H9 (cell line): ENCODE measurements at regions not wholly inside any gene's neighbourhood (a gene's known extent, or its start where the extent isn't known, plus 50 kb on each side); places are given as distances from the start of the nearest gene placed in this dataset.

Experiments
- DNase-seq: peaks from one replicate; pipeline ENCODE4 v3.0.0-alpha.2; 2017
- H2AFZ ChIP-seq: one replicate; pipeline ENCODE4 v1.6.1; 2013; ENCODE audit warnings: mild to moderate bottlenecking, low read length, control low read depth, moderate library complexity
- H2AK5ac ChIP-seq: 2 replicates; pipeline ENCODE4 v1.6.1; 2013; ENCODE audit warnings: low read length, control low read depth, mixed read lengths; ENCODE audit not compliant: insufficient read length
- H2BK120ac ChIP-seq: one replicate; pipeline ENCODE4 v1.6.1; 2013; ENCODE audit warnings: low read depth, mild to moderate bottlenecking, low read length, control low read depth, inconsistent platforms; ENCODE audit not compliant: poor library complexity, severe bottlenecking
- H2BK12ac ChIP-seq: 2 replicates; pipeline ENCODE4 v1.6.1; 2013; ENCODE audit warnings: low read length, control low read depth, mixed read lengths, low read depth; ENCODE audit not compliant: insufficient read length
- H2BK15ac ChIP-seq: 2 replicates; pipeline ENCODE4 v1.6.1; 2013; ENCODE audit warnings: low read depth, low read length, control low read depth
- H2BK20ac ChIP-seq: one replicate; pipeline ENCODE4 v1.6.1; 2013; ENCODE audit warnings: low read depth, mild to moderate bottlenecking, low read length, control low read depth, inconsistent platforms; ENCODE audit not compliant: poor library complexity, severe bottlenecking
- H2BK5ac ChIP-seq: 2 replicates; pipeline ENCODE4 v1.6.1; 2013; ENCODE audit warnings: low read length, control low read depth, mixed read lengths; ENCODE audit not compliant: insufficient read length
- H3K14ac ChIP-seq: 2 replicates; pipeline ENCODE4 v1.6.1; 2013; ENCODE audit warnings: low read length, control low read depth; ENCODE audit not compliant: insufficient read depth
- H3K18ac ChIP-seq: 2 replicates; pipeline ENCODE4 v1.6.1; 2013; ENCODE audit warnings: low read depth, mild to moderate bottlenecking, mixed read lengths, low read length, control low read depth; ENCODE audit not compliant: insufficient read length
- H3K23ac ChIP-seq: 2 replicates; pipeline ENCODE4 v1.6.1; 2013; ENCODE audit warnings: low read length, control low read depth, mixed read lengths, low read depth; ENCODE audit not compliant: insufficient read length
- H3K23me2 ChIP-seq: 2 replicates; pipeline ENCODE4 v1.6.1; 2013; ENCODE audit warnings: low read depth, mild to moderate bottlenecking, mixed read lengths, low read length, control low read depth; ENCODE audit not compliant: insufficient read length, poor library complexity, severe bottlenecking
- H3K27ac ChIP-seq: 2 replicates; pipeline ENCODE4 v1.5.1; 2013; ENCODE audit warnings: low read length, control low read depth, mixed read lengths, low read depth; ENCODE audit not compliant: insufficient read length
- H3K27me3 ChIP-seq: 2 replicates; pipeline ENCODE4 v1.6.1; 2013; ENCODE audit warnings: low read length, control low read depth, inconsistent platforms; ENCODE audit not compliant: insufficient read depth
- H3K4ac ChIP-seq: 2 replicates; pipeline ENCODE4 v1.6.1; 2013; ENCODE audit warnings: low read depth, mild to moderate bottlenecking, control low read depth, inconsistent platforms, low read length, moderate library complexity
- H3K4me1 ChIP-seq: 2 replicates; pipeline ENCODE4 v1.6.1; 2013; ENCODE audit warnings: low read length, control low read depth, inconsistent platforms; ENCODE audit not compliant: insufficient read depth
- H3K4me2 ChIP-seq: 2 replicates; pipeline ENCODE4 v1.6.1; 2013; ENCODE audit warnings: low read length, control low read depth, mixed read lengths; ENCODE audit not compliant: insufficient read length, insufficient read depth
- H3K56ac ChIP-seq: 2 replicates; pipeline ENCODE4 v1.6.1; 2013; ENCODE audit warnings: low read depth, mild to moderate bottlenecking, mixed read lengths, low read length, control low read depth; ENCODE audit not compliant: insufficient read length
- H3K79me1 ChIP-seq: 2 replicates; pipeline ENCODE4 v1.6.1; 2013; ENCODE audit warnings: low read depth, mild to moderate bottlenecking, moderate library complexity, low read length, control low read depth, inconsistent platforms; ENCODE audit not compliant: insufficient read depth, poor library complexity, severe bottlenecking
- H3K79me2 ChIP-seq: 2 replicates; pipeline ENCODE4 v1.6.1; 2013; ENCODE audit warnings: low read length, control low read depth, inconsistent platforms; ENCODE audit not compliant: insufficient read depth
- H3K9ac ChIP-seq: 2 replicates; pipeline ENCODE4 v1.6.1; 2013; ENCODE audit warnings: low read length, control low read depth, mixed read lengths; ENCODE audit not compliant: insufficient read length; ENCODE audit errors: extremely low read depth
- H3K9me3 ChIP-seq: one replicate; pipeline ENCODE4 v1.6.1; 2013; ENCODE audit warnings: low read depth, low read length, inconsistent platforms; ENCODE audit not compliant: control insufficient read depth
- H3T11ph ChIP-seq: one replicate; pipeline ENCODE4 v1.6.1; 2013; ENCODE audit warnings: mild to moderate bottlenecking, low read length, control low read depth, inconsistent platforms
- H4K20me1 ChIP-seq: one replicate; pipeline ENCODE4 v1.6.1; 2013; ENCODE audit not compliant: control insufficient read depth, insufficient read length, insufficient read depth
- H4K5ac ChIP-seq: 2 replicates; pipeline ENCODE4 v1.6.1; 2013; ENCODE audit warnings: low read depth, mild to moderate bottlenecking, mixed read lengths, low read length, control low read depth; ENCODE audit not compliant: insufficient read length
- H4K8ac ChIP-seq: replicated peaks from 2 replicates; pipeline ENCODE4 v1.6.1; 2013; ENCODE audit warnings: low read length, control low read depth, mixed read lengths, low read depth; ENCODE audit not compliant: insufficient read length
- H4K91ac ChIP-seq: 2 replicates; pipeline ENCODE4 v1.6.1; 2013; ENCODE audit warnings: low read depth, mild to moderate bottlenecking, moderate library complexity, mixed read lengths, low read length, control low read depth; ENCODE audit not compliant: insufficient read length
- H3K27ac Mint-ChIP-seq, 3 experiments: 2 replicates in 2 of 3; 3 replicates in 1 of 3; pipeline ENCODE4 v1.8.0; 2020 to 2021; ENCODE audit warnings: mixed read lengths in 3 of 3, mild to moderate bottlenecking in 1 of 3, moderate library complexity in 1 of 3
- H3K27me3 Mint-ChIP-seq: 2 replicates; pipeline ENCODE4 v1.8.0; 2021; ENCODE audit warnings: low read depth, mild to moderate bottlenecking, moderate library complexity, mixed read lengths
- H3K36me3 Mint-ChIP-seq, 3 experiments: 2 replicates in 2 of 3; 3 replicates in 1 of 3; pipeline ENCODE4 v1.8.0; 2020 to 2021; ENCODE audit warnings: low read depth in 3 of 3, mixed read lengths in 3 of 3; ENCODE audit not compliant: insufficient read depth in 1 of 3
- H3K4me1 Mint-ChIP-seq, 2 experiments: 2 replicates each; pipeline ENCODE4 v1.8.0; 2020; ENCODE audit warnings: mixed read lengths in 2 of 2
- H3K4me3 Mint-ChIP-seq, 2 experiments: 2 replicates in 1 of 2; 3 replicates in 1 of 2; pipeline ENCODE4 v1.8.0; 2020 to 2021; ENCODE audit warnings: mild to moderate bottlenecking in 2 of 2, mixed read lengths in 2 of 2, moderate library complexity in 1 of 2
- H3K9me3 Mint-ChIP-seq, 2 experiments: 2 replicates in 1 of 2; 3 replicates in 1 of 2; pipeline ENCODE4 v1.8.0; 2020; ENCODE audit warnings: mild to moderate bottlenecking in 2 of 2, mixed read lengths in 2 of 2, moderate library complexity in 1 of 2
- WGBS: extraction: QIAGEN DNeasy Blood & Tissue Kit; methylation state at CpG from one replicate; pipeline ENCODE4 v1.1.7; 2013; ENCODE audit warnings: missing lambda C conversion rate, low lambda C conversion rate, mixed read lengths; ENCODE audit not compliant: insufficient read length; ENCODE audit errors: extremely low coverage; 5-methylcytosine and 5-hydroxymethylcytosine counted together
- TF ChIP-seq, protein P1 (sequence below): fragments of 200-600 bp; sonication (generic); conservative IDR thresholded peaks from 3 replicates; pipeline ENCODE4 v1.8.0; 2021; ENCODE audit warnings: antibody characterized with exemption, mild to moderate bottlenecking

DNA sequence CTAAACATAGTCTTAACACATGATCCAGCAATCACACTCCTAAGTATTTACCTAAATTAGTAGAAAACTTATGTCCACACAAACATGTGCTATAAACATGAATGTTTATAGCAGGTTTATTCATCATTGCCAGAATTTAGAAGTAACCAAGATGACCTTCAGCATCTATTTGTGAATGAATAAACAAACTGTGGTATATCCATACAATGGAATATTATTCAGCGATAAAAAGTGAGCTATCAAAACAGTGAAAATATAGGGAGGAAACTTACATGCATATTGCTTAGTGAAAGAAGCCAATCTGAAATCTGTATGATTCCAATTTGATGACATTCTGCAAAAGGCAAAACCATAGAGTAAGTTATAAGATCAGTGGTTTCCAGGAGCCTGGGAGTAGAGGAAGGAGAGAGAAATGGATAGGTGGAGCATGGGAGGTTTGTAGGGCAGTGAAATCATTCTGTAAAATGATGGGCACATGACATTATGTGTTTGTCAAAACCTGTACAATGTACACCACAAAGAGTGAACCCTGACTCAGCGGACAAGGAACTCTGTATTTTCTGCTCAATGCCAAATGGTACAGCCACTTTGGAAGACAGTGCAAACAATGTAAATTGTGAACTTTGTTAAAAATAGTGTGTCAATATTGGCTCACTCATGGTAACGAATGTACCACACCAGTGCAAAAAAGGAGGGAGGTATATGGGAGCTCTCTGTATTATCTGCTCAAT lies 61.9 kb upstream of the IGFBP2 start:
- H3K4me3 Mint-ChIP-seq, result no peak overlapping the region

More for the DNA sequence above, 61.9 kb upstream of the IGFBP2 start:
- Histone ChIP-seq H2BK120ac (no peak overlapping the region), H2BK20ac (no peak overlapping the region), H3K56ac (no peak overlapping the region), H3K18ac (no peak overlapping the region), H2BK5ac (no peak overlapping the region), H2AK5ac (no peak overlapping the region), H4K20me1 (no peaks in the 10 kb centered on the region), H4K8ac (no peak overlapping the region), H3K9me3 (no peaks in the 10 kb centered on the region), H2BK15ac (no peak overlapping the region), H4K91ac (no peak overlapping the region), H4K5ac (no peak overlapping the region), H3K4ac (no peak overlapping the region), H3K23ac (no peak overlapping the region), H3T11ph (no peak overlapping the region), H2AFZ (no peak overlapping the region), H3K4me2 (no peak overlapping the region), H2BK12ac (no peak overlapping the region), H3K27ac (no peak overlapping the region), H3K79me1 (no peaks in the 10 kb centered on the region), H3K27me3 (no peaks in the 10 kb centered on the region), H3K4me1 (no peaks in the 10 kb centered on the region; the same call in 1 of the 2 replicates), H3K79me2 (no peaks in the 10 kb centered on the region), H3K23me2 (no peaks in the 10 kb centered on the region), H3K9ac (no peak overlapping the region), H3K14ac (no peak overlapping the region)
- TF ChIP-seq, protein P1, sequence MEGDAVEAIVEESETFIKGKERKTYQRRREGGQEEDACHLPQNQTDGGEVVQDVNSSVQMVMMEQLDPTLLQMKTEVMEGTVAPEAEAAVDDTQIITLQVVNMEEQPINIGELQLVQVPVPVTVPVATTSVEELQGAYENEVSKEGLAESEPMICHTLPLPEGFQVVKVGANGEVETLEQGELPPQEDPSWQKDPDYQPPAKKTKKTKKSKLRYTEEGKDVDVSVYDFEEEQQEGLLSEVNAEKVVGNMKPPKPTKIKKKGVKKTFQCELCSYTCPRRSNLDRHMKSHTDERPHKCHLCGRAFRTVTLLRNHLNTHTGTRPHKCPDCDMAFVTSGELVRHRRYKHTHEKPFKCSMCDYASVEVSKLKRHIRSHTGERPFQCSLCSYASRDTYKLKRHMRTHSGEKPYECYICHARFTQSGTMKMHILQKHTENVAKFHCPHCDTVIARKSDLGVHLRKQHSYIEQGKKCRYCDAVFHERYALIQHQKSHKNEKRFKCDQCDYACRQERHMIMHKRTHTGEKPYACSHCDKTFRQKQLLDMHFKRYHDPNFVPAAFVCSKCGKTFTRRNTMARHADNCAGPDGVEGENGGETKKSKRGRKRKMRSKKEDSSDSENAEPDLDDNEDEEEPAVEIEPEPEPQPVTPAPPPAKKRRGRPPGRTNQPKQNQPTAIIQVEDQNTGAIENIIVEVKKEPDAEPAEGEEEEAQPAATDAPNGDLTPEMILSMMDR, result no peak
- H3K36me3 Mint-ChIP-seq, result peaks cover 5 to 17% (median 5%) of the 10 kb centered on the region in 3 experiments
- WGBS, result no CpG with 5 or more reads among the region's 3 CpGs
- no peak for DNase-seq
- peaks cover 25% of the 10 kb centered on the region in 2 experiments for H3K4me1 Mint-ChIP-seq
- peaks cover 9 to 14% of the 10 kb centered on the region in 2 experiments for H3K9me3 Mint-ChIP-seq
- H3K27me3 Mint-ChIP-seq, result no peaks in the 10 kb centered on the region; the same call in 1 of the 2 replicates
- H3K27ac Mint-ChIP-seq, result no peak overlapping the region
